ENCODE measurements at regions not wholly inside any gene's neighbourhood (a gene's known extent, or its start where the extent isn't known, plus 50 kb on each side); places are given as distances from the start of the nearest gene placed in this dataset.
A peak's percentile ranks its signal among the peaks of the same experiment; 100 is the strongest.

DNA sequence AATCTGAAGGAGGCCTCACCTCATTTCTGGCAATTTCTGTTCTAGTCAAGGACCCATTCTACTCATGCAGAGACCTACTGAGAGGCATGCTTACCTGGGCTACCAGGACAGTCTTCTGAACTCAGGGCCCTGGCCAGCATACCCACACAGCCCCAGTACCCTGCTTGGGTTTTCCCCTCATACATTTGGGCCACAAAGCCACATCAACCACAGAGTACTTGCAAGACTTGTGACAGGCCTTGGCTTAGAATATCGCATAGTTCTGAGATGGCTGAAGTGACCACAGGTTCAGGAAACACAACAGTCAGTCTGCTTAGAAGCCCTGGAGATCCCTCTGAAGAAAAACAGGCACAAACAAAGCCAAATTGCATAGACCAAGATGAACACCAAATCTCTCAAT lies 758.8 kb upstream of the CDH9 start:
- no peak overlapping the region for H3K14ac ChIP-seq (ENCODE audit: insufficient read length)
- no peaks in the 10 kb centered on the region for H3K79me1 ChIP-seq (ENCODE audit: low read depth, low read length)
- H3K9me3 ChIP-seq (ENCODE audit: insufficient read depth in 2 of 2, low read depth in 1 of 2, low read length in 1 of 2): peaks cover 0 to 2% of the 10 kb centered on the region in 2 experiments; a peak in 1 of 4 replicates
- no peak overlapping the region for H2BK120ac ChIP-seq (replicated peaks; ENCODE audit: low read depth, low read length)
- no peak overlapping the region for H3K4me2 ChIP-seq (ENCODE audit: insufficient read depth in 1 of 2, low read depth in 2 of 2, low read length in 2 of 2)
- no peak overlapping the region for H3K27ac ChIP-seq (ENCODE audit: low read depth, low read length)
- no peak overlapping the region for H3K18ac ChIP-seq (ENCODE audit: extremely low read depth, low read length)
- no peak overlapping the region for H3K4ac ChIP-seq (replicated peaks; ENCODE audit: insufficient read length, low read depth, low read length)
- no peak overlapping the region for H4K91ac ChIP-seq (replicated peaks; ENCODE audit: insufficient read length, low read length)
- no peaks in the 10 kb centered on the region for H3K27me3 ChIP-seq (replicated peaks in 1 of 4; ENCODE audit: control insufficient read depth in 3 of 4, extremely low read depth in 1 of 4, insufficient read depth in 3 of 4, low read length in 3 of 4)
- H2BK20ac ChIP-seq (ENCODE audit: low read length): no peak overlapping the region
- 100% methylated on average over 1 of the region's 1 CpG; no CpG with 5 or more reads in 1 of the 2 experiments for WGBS, 2 experiments (ENCODE audit: extremely low coverage in 1 of 2, insufficient coverage in 1 of 2, insufficient read length in 1 of 2, insufficient replicate concordance in 2 of 2, low coverage in 1 of 2, low lambda C conversion rate in 2 of 2, missing lambda C conversion rate in 1 of 2)
- H3K36me3 ChIP-seq (ENCODE audit: control insufficient read depth in 2 of 4, insufficient read depth in 4 of 4, low read length in 3 of 4): no peaks in the 10 kb centered on the region
- no peak for DNase-seq (ENCODE audit: low read depth in 1 of 2, low spot score in 2 of 2)
- H3K9ac ChIP-seq (replicated peaks in 1 of 4; ENCODE audit: extremely low read depth in 1 of 4, low read depth in 3 of 4, low read length in 3 of 4): no peak overlapping the region
- no peak overlapping the region for H2AK5ac ChIP-seq (ENCODE audit: low read depth, low read length)
- H4K5ac ChIP-seq (ENCODE audit: insufficient read length, low read depth, low read length): no peak overlapping the region
- POLR2A ChIA-PET (ENCODE audit: partially characterized antibody): no interaction called here
- CTCF ChIA-PET (ENCODE audit: partially characterized antibody): interaction anchor here (1.4 kb wide), 1 partner anchor 10 kb away, joined by 3 read pairs; no protein-coding TSS in a partner anchor
- H2BK15ac ChIP-seq (ENCODE audit: low read length): no peak overlapping the region
- no peak overlapping the region for H2BK12ac ChIP-seq (ENCODE audit: low read depth, low read length)
- H3K4me1 ChIP-seq (replicated peaks in 1 of 4; ENCODE audit: control insufficient read depth in 3 of 4, insufficient read depth in 4 of 4, low read length in 3 of 4): no peaks in the 10 kb centered on the region
- H4K8ac ChIP-seq (ENCODE audit: extremely low read depth, insufficient read depth, low read length): peak overlapping the region; percentile 8; the same call in 1 of the 2 replicates
- no peaks in the 10 kb centered on the region for H4K20me1 ChIP-seq (replicated peaks in 1 of 2; ENCODE audit: control insufficient read depth in 1 of 2, insufficient read depth in 2 of 2, low read length in 2 of 2)
- H2BK5ac ChIP-seq (ENCODE audit: low read depth, low read length): no peak overlapping the region
- H3K4me3 ChIP-seq (ENCODE audit: extremely low read depth in 1 of 4, insufficient read depth in 2 of 4, low read depth in 3 of 4, low read length in 4 of 4): no peak overlapping the region
- no peaks in the 10 kb centered on the region for H3K79me2 ChIP-seq (ENCODE audit: control insufficient read depth in 1 of 2, insufficient read depth in 2 of 2, low read length in 2 of 2)
- no peak overlapping the region for H3K23ac ChIP-seq (ENCODE audit: insufficient read length)
- H2AFZ ChIP-seq (ENCODE audit: low read length): no peak overlapping the region
- H3K56ac ChIP-seq (replicated peaks; ENCODE audit: insufficient read length, low read depth, low read length): no peak overlapping the region
- no peaks in the 10 kb centered on the region for H3K23me2 ChIP-seq (ENCODE audit: low read depth, low read length)
- FAIRE-seq: no peak
- no peak for TF ChIP-seq ZNF274 (IDR thresholded peaks at IDR 0.05; ENCODE audit: borderline replicate concordance, extremely low read depth, low read length)
- no peak for TF ChIP-seq BACH1 (IDR thresholded peaks at IDR 0.05; ENCODE audit: low read length)
- TF ChIP-seq, protein P1, sequence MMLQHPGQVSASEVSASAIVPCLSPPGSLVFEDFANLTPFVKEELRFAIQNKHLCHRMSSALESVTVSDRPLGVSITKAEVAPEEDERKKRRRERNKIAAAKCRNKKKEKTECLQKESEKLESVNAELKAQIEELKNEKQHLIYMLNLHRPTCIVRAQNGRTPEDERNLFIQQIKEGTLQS (IDR thresholded peaks at IDR 0.05; ENCODE audit: insufficient read depth, low read depth, low read length): no peak
- TF ChIP-seq, protein P2, sequence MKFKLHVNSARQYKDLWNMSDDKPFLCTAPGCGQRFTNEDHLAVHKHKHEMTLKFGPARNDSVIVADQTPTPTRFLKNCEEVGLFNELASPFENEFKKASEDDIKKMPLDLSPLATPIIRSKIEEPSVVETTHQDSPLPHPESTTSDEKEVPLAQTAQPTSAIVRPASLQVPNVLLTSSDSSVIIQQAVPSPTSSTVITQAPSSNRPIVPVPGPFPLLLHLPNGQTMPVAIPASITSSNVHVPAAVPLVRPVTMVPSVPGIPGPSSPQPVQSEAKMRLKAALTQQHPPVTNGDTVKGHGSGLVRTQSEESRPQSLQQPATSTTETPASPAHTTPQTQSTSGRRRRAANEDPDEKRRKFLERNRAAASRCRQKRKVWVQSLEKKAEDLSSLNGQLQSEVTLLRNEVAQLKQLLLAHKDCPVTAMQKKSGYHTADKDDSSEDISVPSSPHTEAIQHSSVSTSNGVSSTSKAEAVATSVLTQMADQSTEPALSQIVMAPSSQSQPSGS (IDR thresholded peaks at IDR 0.05; ENCODE audit: low read length): no peak
- no peak for TF ChIP-seq MAFK (IDR thresholded peaks at IDR 0.05; ENCODE audit: low read depth, low read length)
- TF ChIP-seq SIN3A (conservative IDR thresholded peaks at IDR 0.05 in 1 of 2, IDR thresholded peaks at IDR 0.05 in 1 of 2; ENCODE audit: low read depth in 1 of 2, low read length in 2 of 2): no peak
- no peak for TF ChIP-seq SP4 (IDR thresholded peaks at IDR 0.05; ENCODE audit: low read length)
- TF ChIP-seq CTCF (IDR thresholded peaks at IDR 0.05; ENCODE audit: control extremely low read depth in 1 of 3, insufficient read depth in 1 of 3, low read depth in 1 of 3, low read length in 3 of 3): no peak
- TF ChIP-seq POLR2AphosphoS5 (IDR thresholded peaks at IDR 0.05; ENCODE audit: low read depth, low read length): no peak
- no peak for TF ChIP-seq JUN (IDR thresholded peaks at IDR 0.05; ENCODE audit: low read depth, low read length)

Data from H1 (cell line).